GM12865 (cell line): ENCODE measurements at regions not wholly inside any gene's neighbourhood (a gene's known extent, or its start where the extent isn't known, plus 50 kb on each side); places are given as distances from the start of the nearest gene placed in this dataset.

Experiments
- DNase-seq: peaks from one replicate; pipeline ENCODE4 v3.0.0; 2010; ENCODE audit warnings: low read depth
- H3K4me3 ChIP-seq: 2 replicates; pipeline ENCODE4 v1.5.1; 2011; ENCODE audit warnings: mild to moderate bottlenecking, low read depth, low read length, control low read depth
- CTCF ChIP-seq: IDR thresholded peaks from 2 replicates; pipeline ENCODE4 v1.5.1; 2011; ENCODE audit warnings: low read length, control low read depth, low read depth, inconsistent platforms; ENCODE audit not compliant: insufficient read depth; ENCODE audit errors: missing control alignments

GRCh38 chr4:31026256-31026655 lies 306.1 kb downstream of the PCDH7 start:
- no peak overlapping the region for H3K4me3 ChIP-seq
- no peak for TF ChIP-seq CTCF
- no peak for DNase-seq

GRCh38 chr4:31034550-31034949 lies 314.4 kb downstream of the PCDH7 start:
- TF ChIP-seq CTCF: no peak
- no peak overlapping the region for H3K4me3 ChIP-seq
- no peak for DNase-seq

GRCh38 chr4:31035761-31036160 lies 315.6 kb downstream of the PCDH7 start:
- DNase-seq: no peak
- H3K4me3 ChIP-seq: no peak overlapping the region
- no peak for TF ChIP-seq CTCF

GRCh38 chr4:31037703-31038102 lies 317.5 kb downstream of the PCDH7 start:
- H3K4me3 ChIP-seq: no peak overlapping the region
- no peak for TF ChIP-seq CTCF
- DNase-seq: no peak

- no peak overlapping the region for H3K4me3 ChIP-seq
- no peak for TF ChIP-seq CTCF
- no peak for DNase-seq
Observed at GRCh38 chr4:31039382-31039781, 319.2 kb downstream of the PCDH7 start.

- DNase-seq: no peak
- TF ChIP-seq CTCF: no peak
- no peak overlapping the region for H3K4me3 ChIP-seq
Observed at GRCh38 chr4:31040106-31040505, 319.9 kb downstream of the PCDH7 start.

GRCh38 chr4:31041385-31041784 lies 321.2 kb downstream of the PCDH7 start:
- no peak overlapping the region for H3K4me3 ChIP-seq
- no peak for DNase-seq
- no peak for TF ChIP-seq CTCF
